Mesothelial cell of epicardium (in vitro differentiated cells): ENCODE measurements at regions not wholly inside any gene's neighbourhood (a gene's known extent, or its start where the extent isn't known, plus 50 kb on each side); places are given as distances from the start of the nearest gene placed in this dataset.

ENCODE experiments used
- DNase-seq, 2 experiments: peaks; one replicate each; pipeline ENCODE4 v3.0.0; 2021; ENCODE audit warnings: low spot score in 2 of 2; ENCODE audit not compliant: unreplicated experiment in 2 of 2
- H3K27ac Mint-ChIP-seq: 2 replicates; pipeline ENCODE4 v1.8.0; 2021; ENCODE audit warnings: mixed read lengths
- H3K27me3 Mint-ChIP-seq: 2 replicates; pipeline ENCODE4 v1.8.0; 2021; ENCODE audit warnings: low read depth, mixed read lengths
- H3K36me3 Mint-ChIP-seq: 2 replicates; pipeline ENCODE4 v1.8.0; 2021; ENCODE audit warnings: mixed read lengths
- H3K4me1 Mint-ChIP-seq: 2 replicates; pipeline ENCODE4 v1.8.0; 2021; ENCODE audit warnings: mixed read lengths
- H3K4me3 Mint-ChIP-seq: 2 replicates; pipeline ENCODE4 v1.8.0; 2021; ENCODE audit warnings: mild to moderate bottlenecking, moderate library complexity, mixed read lengths
- H3K9me3 Mint-ChIP-seq: 2 replicates; pipeline ENCODE4 v1.8.0; 2021; ENCODE audit warnings: mixed read lengths
- TF ChIP-seq, protein P1 (sequence below): fragments of 200-600 bp; sonication (generic); IDR thresholded peaks from one replicate; pipeline ENCODE4 v1.5.0; 2021; ENCODE audit warnings: antibody characterized with exemption; ENCODE audit not compliant: unreplicated experiment

DNA sequence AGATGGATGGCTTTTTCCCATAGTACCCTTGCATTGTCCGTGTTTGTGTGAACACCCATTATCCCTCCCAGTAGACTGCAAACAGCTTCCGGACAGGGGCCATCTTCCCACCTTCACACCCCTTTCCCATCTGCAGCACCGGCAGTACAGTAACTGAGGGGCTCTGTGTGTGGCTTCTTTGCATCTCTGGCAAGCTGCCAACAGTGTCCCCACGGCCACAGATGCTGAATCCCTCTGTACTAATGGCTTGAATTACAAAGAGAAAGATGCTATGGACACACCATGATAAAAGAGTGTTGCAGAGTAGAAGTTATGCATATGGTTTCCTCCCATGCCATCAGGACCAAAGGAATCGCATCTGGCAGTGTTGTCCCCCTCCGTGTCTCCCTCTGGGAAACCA, 101.1 kb upstream of the CDYL start:
- TF ChIP-seq, protein P1, sequence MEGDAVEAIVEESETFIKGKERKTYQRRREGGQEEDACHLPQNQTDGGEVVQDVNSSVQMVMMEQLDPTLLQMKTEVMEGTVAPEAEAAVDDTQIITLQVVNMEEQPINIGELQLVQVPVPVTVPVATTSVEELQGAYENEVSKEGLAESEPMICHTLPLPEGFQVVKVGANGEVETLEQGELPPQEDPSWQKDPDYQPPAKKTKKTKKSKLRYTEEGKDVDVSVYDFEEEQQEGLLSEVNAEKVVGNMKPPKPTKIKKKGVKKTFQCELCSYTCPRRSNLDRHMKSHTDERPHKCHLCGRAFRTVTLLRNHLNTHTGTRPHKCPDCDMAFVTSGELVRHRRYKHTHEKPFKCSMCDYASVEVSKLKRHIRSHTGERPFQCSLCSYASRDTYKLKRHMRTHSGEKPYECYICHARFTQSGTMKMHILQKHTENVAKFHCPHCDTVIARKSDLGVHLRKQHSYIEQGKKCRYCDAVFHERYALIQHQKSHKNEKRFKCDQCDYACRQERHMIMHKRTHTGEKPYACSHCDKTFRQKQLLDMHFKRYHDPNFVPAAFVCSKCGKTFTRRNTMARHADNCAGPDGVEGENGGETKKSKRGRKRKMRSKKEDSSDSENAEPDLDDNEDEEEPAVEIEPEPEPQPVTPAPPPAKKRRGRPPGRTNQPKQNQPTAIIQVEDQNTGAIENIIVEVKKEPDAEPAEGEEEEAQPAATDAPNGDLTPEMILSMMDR = no peak
- Mint-ChIP-seq H3K27me3 (no peaks in the 10 kb centered on the region), H3K27ac (no peak overlapping the region), H3K36me3 (no peaks in the 10 kb centered on the region), H3K9me3 (no peaks in the 10 kb centered on the region), H3K4me3 (no peak overlapping the region), H3K4me1 (no peaks in the 10 kb centered on the region)
- no peak for DNase-seq

DNA sequence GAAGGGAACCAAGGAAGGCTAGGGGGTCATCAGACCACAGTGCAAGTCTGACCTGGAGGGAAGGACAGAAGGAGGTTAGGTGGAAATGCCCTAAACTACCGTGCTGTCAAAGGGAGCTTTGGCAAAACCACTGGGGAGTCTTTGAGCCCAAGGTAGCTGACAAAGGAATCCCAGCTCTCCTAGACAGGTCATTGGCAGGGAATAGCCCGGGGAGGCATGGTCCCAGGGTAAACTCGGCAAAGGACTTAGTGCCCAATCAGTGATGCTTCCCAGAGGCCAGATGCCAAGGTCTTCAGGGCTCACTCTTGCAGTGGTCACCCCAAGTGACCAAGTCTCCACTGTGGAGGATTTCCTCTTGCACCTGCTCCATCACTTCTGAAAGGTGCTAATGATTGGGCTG, 102.3 kb upstream of the CDYL start:
- Mint-ChIP-seq H3K9me3 (no peaks in the 10 kb centered on the region), H3K4me1 (no peaks in the 10 kb centered on the region), H3K27ac (no peak overlapping the region), H3K4me3 (no peak overlapping the region), H3K36me3 (no peaks in the 10 kb centered on the region), H3K27me3 (no peaks in the 10 kb centered on the region)
- no peak for DNase-seq
- TF ChIP-seq, protein P1 = no peak

DNA sequence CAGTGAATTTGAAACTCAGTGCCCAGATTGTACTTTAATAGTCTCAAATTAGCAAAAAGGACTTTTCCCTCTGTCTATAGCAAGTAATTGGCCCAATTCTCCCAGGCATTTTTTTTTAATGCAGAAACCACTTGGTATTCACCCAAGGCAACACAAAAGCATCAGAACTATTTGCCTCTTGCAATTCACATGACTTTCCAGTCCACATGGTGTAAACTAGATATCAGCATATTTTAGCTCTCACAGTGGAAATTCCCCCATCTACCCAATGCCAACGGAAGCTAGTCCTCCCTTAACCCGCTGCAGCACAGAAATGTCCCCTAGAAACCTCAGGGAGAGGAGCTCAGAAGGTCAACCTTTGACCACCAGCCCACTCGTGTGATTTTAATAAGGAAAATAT, 103.4 kb upstream of the CDYL start:
- Mint-ChIP-seq H3K27me3 (no peaks in the 10 kb centered on the region), H3K27ac (no peak overlapping the region), H3K4me3 (no peak overlapping the region), H3K36me3 (no peaks in the 10 kb centered on the region), H3K4me1 (no peaks in the 10 kb centered on the region), H3K9me3 (no peaks in the 10 kb centered on the region)
- no peak for DNase-seq
- TF ChIP-seq, protein P1 = no peak

DNA sequence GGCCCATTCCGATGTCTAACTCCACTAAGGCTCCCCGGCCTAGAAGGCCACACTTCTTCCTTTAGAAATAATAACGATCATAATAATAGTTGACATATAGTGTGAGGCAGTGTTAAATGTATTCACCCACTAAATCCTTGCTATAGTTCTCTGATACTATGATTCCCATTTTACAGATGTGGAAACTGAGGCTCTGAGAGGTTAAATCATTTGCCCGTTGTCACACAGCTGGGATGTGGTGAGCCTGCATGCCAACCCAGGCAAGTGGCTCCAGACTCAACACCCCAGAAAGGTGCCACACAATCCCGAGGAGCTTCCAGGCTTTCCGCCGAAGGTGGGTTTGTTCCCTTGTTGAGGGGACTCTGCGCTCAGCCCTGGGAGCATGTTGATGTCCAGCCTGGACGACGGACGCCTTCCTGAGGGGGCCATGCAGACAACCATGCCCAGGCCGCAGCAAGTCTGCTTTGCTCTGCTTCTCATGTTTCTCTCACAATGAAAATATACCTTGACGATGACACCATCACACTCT, 104.6 kb upstream of the CDYL start:
- Mint-ChIP-seq H3K27ac (no peak overlapping the region), H3K36me3 (no peaks in the 10 kb centered on the region), H3K27me3 (no peaks in the 10 kb centered on the region), H3K9me3 (no peaks in the 10 kb centered on the region), H3K4me1 (no peaks in the 10 kb centered on the region), H3K4me3 (no peak overlapping the region)
- no peak for DNase-seq
- TF ChIP-seq, protein P1 = no peak

DNA sequence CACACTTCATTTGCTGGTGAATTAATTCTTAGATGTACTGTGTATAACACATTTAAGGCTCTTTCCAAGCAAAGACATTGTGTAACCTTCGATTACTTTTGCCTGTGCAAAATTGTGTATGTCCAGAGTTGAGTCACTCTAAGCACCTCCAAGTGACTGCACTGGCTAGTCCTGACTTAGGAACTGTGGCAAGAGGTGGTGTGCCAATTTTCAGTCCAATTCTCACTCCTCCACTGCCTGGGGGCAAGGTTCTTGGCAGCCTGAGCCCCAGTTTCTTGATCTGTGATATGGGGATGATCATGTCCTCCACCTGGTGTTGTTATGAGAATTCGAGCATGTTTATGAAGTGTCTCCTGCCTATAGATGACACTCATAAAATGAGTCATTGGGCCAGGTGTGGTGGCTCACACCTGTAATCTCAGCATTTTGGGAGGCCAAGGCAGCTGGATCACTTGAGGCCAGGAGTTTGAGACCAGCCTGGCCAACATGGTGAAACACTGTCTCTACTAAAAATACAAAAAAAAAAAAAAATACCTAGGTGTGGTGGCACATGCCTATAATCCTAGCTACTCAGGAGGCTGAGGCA, 105.3 kb upstream of the CDYL start:
- DNase-seq = no peak
- Mint-ChIP-seq H3K36me3 (no peaks in the 10 kb centered on the region), H3K4me1 (no peaks in the 10 kb centered on the region), H3K4me3 (no peak overlapping the region), H3K27me3 (no peaks in the 10 kb centered on the region), H3K27ac (no peak overlapping the region), H3K9me3 (no peaks in the 10 kb centered on the region)
- TF ChIP-seq, protein P1 = no peak

DNA sequence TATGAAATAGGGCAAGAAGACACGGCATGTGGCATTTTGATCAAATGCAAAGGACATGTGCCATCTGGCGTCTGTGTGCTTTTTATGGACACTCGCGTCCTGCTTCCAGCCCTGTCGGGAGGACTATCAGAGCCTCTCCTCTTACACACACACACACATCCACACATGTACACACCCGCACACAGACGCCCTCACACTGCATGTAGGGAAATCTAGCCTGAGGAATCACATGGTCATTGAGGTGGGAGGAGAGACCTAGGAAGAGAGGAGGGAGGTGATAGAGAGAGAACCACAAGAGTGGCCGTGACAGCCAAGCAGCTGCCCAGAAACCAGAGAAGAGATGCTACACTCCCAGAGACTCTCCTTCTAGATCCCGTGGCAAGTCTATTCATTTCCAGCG, 105.9 kb upstream of the CDYL start:
- Mint-ChIP-seq H3K4me1 (no peaks in the 10 kb centered on the region), H3K27me3 (no peaks in the 10 kb centered on the region), H3K9me3 (no peaks in the 10 kb centered on the region), H3K27ac (no peak overlapping the region), H3K36me3 (no peaks in the 10 kb centered on the region), H3K4me3 (no peak overlapping the region)
- DNase-seq = no peak
- TF ChIP-seq, protein P1 = no peak
